CD4-positive, alpha-beta T cell (primary cell): ENCODE measurements at regions not wholly inside any gene's neighbourhood (a gene's known extent, or its start where the extent isn't known, plus 50 kb on each side); places are given as distances from the start of the nearest gene placed in this dataset.

ENCODE experiments used
- ATAC-seq: fragments of 200-7000 bp; cut with Tn5 transposase; one replicate; pipeline ENCODE4 v1.10.0; 2022; ENCODE audit warnings: mild to moderate bottlenecking; ENCODE audit not compliant: poor library complexity
- CTCF ChIA-PET: fragments of 350-600 bp; sonication (Branson Sonifier 250); formaldehyde crosslinking; loops from one replicate; lab custom pipeline; 2021; ENCODE audit warnings: antibody characterized with exemption, inconsistent platforms; lab: Charles Lee
- POLR2A ChIA-PET: fragments of 350-600 bp; sonication (Branson Sonifier 250); formaldehyde crosslinking; loops from one replicate; lab custom pipeline; 2021; ENCODE audit warnings: antibody characterized with exemption, inconsistent platforms; lab: Charles Lee
- DNase-seq, 14 experiments: peaks; one replicate each; pipeline ENCODE4 v3.0.0-alpha.2; 2013 to 2020; ENCODE audit warnings: mixed read lengths in 2 of 14
- H3K27ac ChIP-seq, 2 donors: one replicate each; pipeline versions ENCODE4 v1.5.1 to v1.7.0; 2013; ENCODE audit warnings: low read length in 2 of 2, low read depth in 1 of 2, mild to moderate bottlenecking in 1 of 2
- H3K27me3 ChIP-seq, 2 experiments: 1 replicate in 1 of 2; 2 replicates in 1 of 2; pipeline versions ENCODE4 v1.6.1 to v1.7.0; 2013; ENCODE audit warnings: low read length in 2 of 2, control low read depth in 1 of 2, mild to moderate bottlenecking in 1 of 2, moderate library complexity in 1 of 2; ENCODE audit not compliant: insufficient read depth in 2 of 2, control insufficient read depth in 1 of 2
- H3K36me3 ChIP-seq: one replicate; pipeline ENCODE4 v1.6.1; 2013; ENCODE audit warnings: low read length, control low read depth; ENCODE audit not compliant: insufficient read depth
- H3K4me1 ChIP-seq: one replicate; pipeline ENCODE4 v1.6.1; 2013; ENCODE audit warnings: low read length, control low read depth; ENCODE audit not compliant: insufficient read depth
- H3K4me3 ChIP-seq: one replicate; pipeline ENCODE4 v1.5.1; 2013; ENCODE audit warnings: mild to moderate bottlenecking, low read length, moderate library complexity
- H3K9me3 ChIP-seq, 2 experiments: 1 replicate in 1 of 2; 2 replicates in 1 of 2; pipeline versions ENCODE4 v1.6.1 to v1.7.0; 2013; ENCODE audit warnings: low read length in 2 of 2, mild to moderate bottlenecking in 2 of 2, control low read depth in 1 of 2, moderate library complexity in 1 of 2; ENCODE audit not compliant: control insufficient read depth in 1 of 2, insufficient read depth in 1 of 2
- H3K27ac Mint-ChIP-seq: one replicate; pipeline ENCODE4 v1.8.0; 2020; ENCODE audit warnings: mixed read lengths
- H3K27me3 Mint-ChIP-seq: one replicate; pipeline ENCODE4 v1.8.0; 2021; ENCODE audit warnings: mixed read lengths
- H3K36me3 Mint-ChIP-seq: one replicate; pipeline ENCODE4 v1.8.0; 2021; ENCODE audit warnings: low read depth, mixed read lengths
- H3K4me1 Mint-ChIP-seq: one replicate; pipeline ENCODE4 v1.8.0; 2021; ENCODE audit warnings: low read depth, mixed read lengths
- H3K4me3 Mint-ChIP-seq: one replicate; pipeline ENCODE4 v1.8.0; 2020; ENCODE audit warnings: mild to moderate bottlenecking, mixed read lengths
- H3K9me3 Mint-ChIP-seq: one replicate; pipeline ENCODE4 v1.8.0; 2020; ENCODE audit warnings: mixed read lengths
- intact Hi-C, 2 experiments: fragments of 100-400 bp; cut with DNase I in 1 of 2; cut with micrococcal nuclease in 1 of 2; formaldehyde crosslinking; loops; one replicate each; pipeline versions ENCODE4 v1.15.1 to v1.9.0; 2023 to 2025; cut with DNase I, micrococcal nuclease
- TF ChIP-seq, protein P1 (sequence below): fragments of 200-600 bp; IDR thresholded peaks from one replicate; pipeline ENCODE4 v1.8.0; 2022; ENCODE audit warnings: antibody characterized with exemption, mild to moderate bottlenecking

DNA sequence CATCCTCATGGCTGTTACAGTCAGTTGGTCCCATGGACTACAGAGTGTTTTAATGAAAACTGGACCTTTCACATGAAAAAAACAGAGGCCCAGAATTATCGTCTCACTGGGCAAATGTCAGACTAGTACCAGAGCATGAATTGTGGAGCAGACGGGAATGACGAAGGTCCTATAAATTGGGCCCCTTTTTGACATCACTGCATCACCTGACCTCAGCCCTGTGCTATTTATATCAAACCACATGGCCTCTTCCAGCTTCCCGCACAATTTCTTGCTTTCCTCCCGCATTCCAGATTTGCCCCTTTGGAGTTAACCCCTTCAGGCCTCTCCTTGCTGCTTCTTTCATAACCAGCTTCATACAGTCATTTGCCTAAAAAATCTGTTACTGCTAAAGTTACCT is 301.7 kb downstream of the ATPSCKMT start:
- Mint-ChIP-seq H3K27ac (no peak overlapping the region), H3K9me3 (peaks cover 4% of the 10 kb centered on the region), H3K36me3 (no peaks in the 10 kb centered on the region), H3K27me3 (no peaks in the 10 kb centered on the region), H3K4me3 (no peak overlapping the region), H3K4me1 (no peaks in the 10 kb centered on the region)
- TF ChIP-seq, protein P1, sequence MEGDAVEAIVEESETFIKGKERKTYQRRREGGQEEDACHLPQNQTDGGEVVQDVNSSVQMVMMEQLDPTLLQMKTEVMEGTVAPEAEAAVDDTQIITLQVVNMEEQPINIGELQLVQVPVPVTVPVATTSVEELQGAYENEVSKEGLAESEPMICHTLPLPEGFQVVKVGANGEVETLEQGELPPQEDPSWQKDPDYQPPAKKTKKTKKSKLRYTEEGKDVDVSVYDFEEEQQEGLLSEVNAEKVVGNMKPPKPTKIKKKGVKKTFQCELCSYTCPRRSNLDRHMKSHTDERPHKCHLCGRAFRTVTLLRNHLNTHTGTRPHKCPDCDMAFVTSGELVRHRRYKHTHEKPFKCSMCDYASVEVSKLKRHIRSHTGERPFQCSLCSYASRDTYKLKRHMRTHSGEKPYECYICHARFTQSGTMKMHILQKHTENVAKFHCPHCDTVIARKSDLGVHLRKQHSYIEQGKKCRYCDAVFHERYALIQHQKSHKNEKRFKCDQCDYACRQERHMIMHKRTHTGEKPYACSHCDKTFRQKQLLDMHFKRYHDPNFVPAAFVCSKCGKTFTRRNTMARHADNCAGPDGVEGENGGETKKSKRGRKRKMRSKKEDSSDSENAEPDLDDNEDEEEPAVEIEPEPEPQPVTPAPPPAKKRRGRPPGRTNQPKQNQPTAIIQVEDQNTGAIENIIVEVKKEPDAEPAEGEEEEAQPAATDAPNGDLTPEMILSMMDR: no peak
- no peak for ATAC-seq
- POLR2A ChIA-PET: no interaction called here
- Histone ChIP-seq H3K9me3 (peaks cover 0 to 15% of the 10 kb centered on the region in 2 experiments), H3K4me1 (no peaks in the 10 kb centered on the region), H3K4me3 (no peak overlapping the region), H3K27me3 (no peaks in the 10 kb centered on the region), H3K36me3 (no peaks in the 10 kb centered on the region), H3K27ac (no peak overlapping the region)
- DNase-seq: no peak
- CTCF ChIA-PET: no interaction called here
- intact Hi-C loops: no loop called here

DNA sequence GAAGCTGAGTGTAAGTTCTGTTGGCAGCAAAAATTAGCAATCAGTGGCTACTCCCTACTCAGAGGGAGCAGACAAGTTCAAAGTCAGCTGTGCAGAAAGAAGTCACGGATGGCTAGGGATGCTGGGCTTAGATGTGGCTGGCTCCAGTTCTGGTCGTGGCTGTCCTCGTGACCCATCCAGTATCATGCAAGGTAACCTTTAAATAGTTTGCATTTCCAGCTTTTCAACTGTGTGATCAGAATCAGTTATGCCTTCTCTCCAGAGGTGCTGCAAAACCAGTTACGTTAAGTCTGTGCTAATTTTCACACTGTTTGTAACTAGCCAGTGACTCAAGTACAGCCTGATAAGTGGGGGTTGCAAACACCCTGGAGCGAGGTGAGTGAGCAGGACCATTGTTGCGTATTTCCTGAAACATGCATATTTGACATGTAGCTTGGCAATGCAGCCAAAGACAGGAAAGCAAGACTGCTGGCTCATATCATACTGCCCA is 302.4 kb downstream of the ATPSCKMT start:
- DNase-seq (no peak), ATAC-seq (no peak)
- no peaks in the 10 kb centered on the region for H3K4me1 ChIP-seq
- no peaks in the 10 kb centered on the region for H3K36me3 ChIP-seq
- H3K27me3 ChIP-seq: no peaks in the 10 kb centered on the region
- ChIA-PET CTCF (no interaction called here), POLR2A (no interaction called here)
- H3K4me3 ChIP-seq: no peak overlapping the region
- no peak overlapping the region for H3K27ac ChIP-seq
- Mint-ChIP-seq H3K4me1 (no peaks in the 10 kb centered on the region), H3K27ac (no peak overlapping the region), H3K4me3 (no peak overlapping the region), H3K27me3 (no peaks in the 10 kb centered on the region), H3K36me3 (no peaks in the 10 kb centered on the region), H3K9me3 (peaks cover 4% of the 10 kb centered on the region)
- TF ChIP-seq, protein P1: no peak
- intact Hi-C loops: no loop called here
- peaks cover 0 to 15% of the 10 kb centered on the region in 2 experiments for H3K9me3 ChIP-seq

DNA sequence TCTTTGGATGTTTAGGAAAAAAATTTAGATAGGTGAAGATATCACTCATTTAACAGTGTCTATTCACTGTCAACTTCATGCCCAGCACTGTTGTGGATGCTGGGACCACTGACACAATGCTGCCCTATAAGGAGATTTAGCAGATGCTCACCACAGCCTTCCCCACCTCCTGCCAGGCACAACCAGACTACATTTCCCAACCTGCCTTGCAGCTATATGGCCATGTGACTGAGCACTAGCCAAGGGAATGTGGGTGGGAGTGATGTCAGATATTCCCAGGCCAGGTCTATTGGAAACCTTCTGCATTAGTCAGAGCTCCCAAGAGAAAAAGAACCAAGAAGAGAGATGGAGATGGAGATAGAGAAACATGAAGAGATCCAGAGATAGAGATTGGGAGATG is 302.6 kb upstream of the TAS2R1 start:
- Mint-ChIP-seq H3K9me3 (peaks cover 17% of the 10 kb centered on the region), H3K27me3 (no peaks in the 10 kb centered on the region), H3K36me3 (no peaks in the 10 kb centered on the region), H3K4me1 (no peaks in the 10 kb centered on the region), H3K27ac (no peak overlapping the region), H3K4me3 (no peak overlapping the region)
- DNase-seq: no peak
- Histone ChIP-seq H3K36me3 (no peaks in the 10 kb centered on the region), H3K4me3 (no peak overlapping the region), H3K27ac (no peak overlapping the region), H3K4me1 (no peaks in the 10 kb centered on the region), H3K27me3 (no peaks in the 10 kb centered on the region), H3K9me3 (peaks cover 0 to 3% of the 10 kb centered on the region in 2 experiments)
- ATAC-seq: no peak
- ChIA-PET POLR2A (no interaction called here), CTCF (no interaction called here)
- intact Hi-C loops: no loop called here
- TF ChIP-seq, protein P1: no peak
